Stimulated activated CD4-positive, alpha-beta T cell treated with anti-CD3 and anti-CD28 coated beads, TNF-alpha, amount 100 ng/mL, for 48 hours (primary cell): ENCODE measurements at regions not wholly inside any gene's neighbourhood (a gene's known extent, or its start where the extent isn't known, plus 50 kb on each side); places are given as distances from the start of the nearest gene placed in this dataset.
"Not testable (repeated sequence)": the region's sequence is repeated elsewhere in the genome, so short reads cannot be mapped to it uniquely, and the experiment has no call there.

Source experiments
- DNase-seq, 3 donors: peaks; one replicate each; pipeline ENCODE4 v3.0.0-alpha.2; 2020; ENCODE audit warnings: low read depth in 3 of 3

- DNase-seq = not testable (repeated sequence)
These were observed 132.2 kb downstream of the NPIPB11 start for GRCh38 chr16:29274055-29275035.

- not testable (repeated sequence) for DNase-seq
These were observed 133.0 kb downstream of the NPIPB11 start for GRCh38 chr16:29273298-29274054.

GRCh38 chr16:29271721-29272675, 134.5 kb downstream of the NPIPB11 start:
- DNase-seq = not testable (repeated sequence)

GRCh38 chr16:29270923-29271322, 135.6 kb downstream of the NPIPB11 start:
- not testable (repeated sequence) for DNase-seq

- DNase-seq = not testable (repeated sequence)
These were observed 136.5 kb downstream of the NPIPB11 start for GRCh38 chr16:29270033-29270432.

- DNase-seq = not testable (repeated sequence)
These were observed 137.2 kb downstream of the NPIPB11 start for GRCh38 chr16:29269192-29269811.

- DNase-seq = not testable (repeated sequence)
These were observed 137.7 kb downstream of the NPIPB11 start for GRCh38 chr16:29268785-29269191.

GRCh38 chr16:29268348-29268747, 138.2 kb downstream of the NPIPB11 start:
- DNase-seq = not testable (repeated sequence)

GRCh38 chr16:29267891-29268290, 138.6 kb downstream of the NPIPB11 start:
- not testable (repeated sequence) for DNase-seq

GRCh38 chr16:29267055-29267619, 139.4 kb downstream of the NPIPB11 start:
- DNase-seq = not testable (repeated sequence)

- DNase-seq = not testable (repeated sequence)
These were observed 139.9 kb downstream of the NPIPB11 start for GRCh38 chr16:29266612-29267011.

- DNase-seq = peak in 2 of 3 donors; percentile 15 to 17
These were observed 141.2 kb downstream of the NPIPB11 start for GRCh38 chr16:29265255-29265853.

GRCh38 chr16:29264080-29264837, 142.3 kb downstream of the NPIPB11 start:
- not testable (repeated sequence) for DNase-seq

GRCh38 chr16:29262725-29263124, 143.8 kb downstream of the NPIPB11 start:
- DNase-seq = not testable (repeated sequence)

- DNase-seq = not testable (repeated sequence)
These were observed 144.9 kb downstream of the NPIPB11 start for GRCh38 chr16:29261427-29262248.

- DNase-seq = not testable (repeated sequence)
These were observed 145.7 kb downstream of the NPIPB11 start for GRCh38 chr16:29260683-29261426.

GRCh38 chr16:29259635-29260457, 146.7 kb downstream of the NPIPB11 start:
- DNase-seq = not testable (repeated sequence)
